NCI-H460 (cell line): ENCODE measurements at regions not wholly inside any gene's neighbourhood (a gene's known extent, or its start where the extent isn't known, plus 50 kb on each side); places are given as distances from the start of the nearest gene placed in this dataset.

Source experiments
- DNase-seq: peaks from one replicate; pipeline ENCODE4 v3.0.0-alpha.2; 2016; ENCODE audit warnings: low read depth; ENCODE audit errors: extremely low read depth

- DNase-seq: no peak
These were observed 366.5 kb upstream of the LCORL start for GRCh38 chr4:18388039-18388438.

GRCh38 chr4:18381186-18381585, 359.6 kb upstream of the LCORL start:
- DNase-seq: no peak

- no peak for DNase-seq
These were observed 348.0 kb upstream of the LCORL start for GRCh38 chr4:18369561-18369960.

- no peak for DNase-seq
These were observed 345.3 kb upstream of the LCORL start for GRCh38 chr4:18366892-18367291.

GRCh38 chr4:18366136-18366535, 344.6 kb upstream of the LCORL start:
- DNase-seq: no peak

- no peak for DNase-seq
These were observed 322.0 kb upstream of the LCORL start for GRCh38 chr4:18343581-18343980.

- no peak for DNase-seq
These were observed 321.3 kb upstream of the LCORL start for GRCh38 chr4:18342847-18343246.

GRCh38 chr4:18321956-18322530, 300.5 kb upstream of the LCORL start:
- DNase-seq: no peak

GRCh38 chr4:18319431-18319830, 297.9 kb upstream of the LCORL start:
- no peak for DNase-seq

GRCh38 chr4:18318682-18319388, 297.3 kb upstream of the LCORL start:
- no peak for DNase-seq

- DNase-seq: no peak
These were observed 293.2 kb upstream of the LCORL start for GRCh38 chr4:18314731-18315130.

- no peak for DNase-seq
These were observed 276.1 kb upstream of the LCORL start for GRCh38 chr4:18297684-18298083.

- DNase-seq: no peak
These were observed 274.9 kb upstream of the LCORL start for GRCh38 chr4:18296411-18296810.

GRCh38 chr4:18294846-18295245, 273.3 kb upstream of the LCORL start:
- DNase-seq: no peak

GRCh38 chr4:18294021-18294420, 272.5 kb upstream of the LCORL start:
- no peak for DNase-seq

GRCh38 chr4:18292411-18292810, 270.9 kb upstream of the LCORL start:
- DNase-seq: no peak

- no peak for DNase-seq
These were observed 270.4 kb upstream of the LCORL start for GRCh38 chr4:18291981-18292380.

- DNase-seq: no peak
These were observed 269.7 kb upstream of the LCORL start for GRCh38 chr4:18291256-18291655.

- no peak for DNase-seq
These were observed 263.8 kb upstream of the LCORL start for GRCh38 chr4:18285357-18285756.

- no peak for DNase-seq
These were observed 256.7 kb upstream of the LCORL start for GRCh38 chr4:18278244-18278643.

- DNase-seq: no peak
These were observed 241.3 kb upstream of the LCORL start for GRCh38 chr4:18262832-18263231.

- DNase-seq: no peak
These were observed 230.5 kb upstream of the LCORL start for GRCh38 chr4:18252052-18252451.

- DNase-seq: no peak
These were observed 229.0 kb upstream of the LCORL start for GRCh38 chr4:18250564-18250963.
